BLaER1 treated with 17β-estradiol and CSF1 and Interleukin-3, amounts not matched to agents 10 nM and 100 nM (cell line): ENCODE measurements at regions not wholly inside any gene's neighbourhood (a gene's known extent, or its start where the extent isn't known, plus 50 kb on each side); places are given as distances from the start of the nearest gene placed in this dataset.

Source experiments
- H3K27ac ChIP-seq, 11 experiments: shearing (Covaris generic); formaldehyde crosslinking; 2 replicates each; pipeline ENCODE4 v1.8.1; 2022
- H3K27me3 ChIP-seq, 11 experiments: shearing (Covaris generic); formaldehyde crosslinking; 2 replicates each; pipeline ENCODE4 v1.8.1; 2022
- H3K36me3 ChIP-seq, 11 experiments: shearing (Covaris generic); formaldehyde crosslinking; 2 replicates each; pipeline ENCODE4 v1.8.1; 2022
- H3K4me1 ChIP-seq, 10 experiments: shearing (Covaris generic); formaldehyde crosslinking; 2 replicates each; pipeline ENCODE4 v1.8.1; 2022
- H3K4me2 ChIP-seq, 11 experiments: shearing (Covaris generic); formaldehyde crosslinking; 2 replicates each; pipeline ENCODE4 v1.8.1; 2022
- H3K4me3 ChIP-seq, 10 experiments: shearing (Covaris generic); formaldehyde crosslinking; 2 replicates each; pipeline ENCODE4 v1.8.1; 2022
- H3K9ac ChIP-seq, 11 experiments: shearing (Covaris generic); formaldehyde crosslinking; 2 replicates each; pipeline ENCODE4 v1.8.1; 2022
- H3K9me3 ChIP-seq, 11 experiments: shearing (Covaris generic); formaldehyde crosslinking; replicated peaks in 1 of 11; 2 replicates each; pipeline ENCODE4 v1.8.1; 2022
- H4K20me1 ChIP-seq, 11 experiments: shearing (Covaris generic); formaldehyde crosslinking; 2 replicates each; pipeline ENCODE4 v1.8.1; 2022
- Cebpa-rat ChIP-seq, 11 experiments: shearing (Covaris generic); IDR thresholded peaks; 2 replicates each; pipeline ENCODE4 v1.8.1; 2022

DNA sequence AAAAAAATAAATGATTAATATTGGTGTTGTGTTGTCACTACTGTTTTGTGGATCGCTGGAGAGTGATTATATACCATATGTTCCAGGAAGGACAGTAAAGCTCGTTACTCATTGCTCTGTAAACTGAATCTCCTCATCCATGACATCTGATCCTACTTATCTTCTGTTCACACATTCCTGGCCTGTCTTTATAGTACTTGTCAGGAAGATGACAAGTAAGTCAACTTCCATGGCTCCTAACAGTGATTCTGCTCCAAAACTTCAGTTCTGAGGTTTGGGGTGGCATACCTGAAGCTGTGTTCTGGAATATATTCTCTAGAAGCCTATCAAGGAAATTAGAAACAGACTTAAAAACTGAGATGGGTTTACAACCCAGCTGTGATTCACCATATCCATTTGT lies 288.9 kb downstream of the ZBBX start:
- H3K9ac ChIP-seq = no peak overlapping the region
- H3K9me3 ChIP-seq = no peaks in the 10 kb centered on the region
- H3K36me3 ChIP-seq = no peaks in the 10 kb centered on the region
- H3K4me2 ChIP-seq = no peak overlapping the region
- H3K4me1 ChIP-seq = no peaks in the 10 kb centered on the region
- H3K4me3 ChIP-seq = no peak overlapping the region
- no peaks in the 10 kb centered on the region for H4K20me1 ChIP-seq
- no peaks in the 10 kb centered on the region for H3K27me3 ChIP-seq
- TF ChIP-seq Cebpa-rat (IDR thresholded peaks at IDR 0.05) = no peak
- no peak overlapping the region for H3K27ac ChIP-seq

DNA sequence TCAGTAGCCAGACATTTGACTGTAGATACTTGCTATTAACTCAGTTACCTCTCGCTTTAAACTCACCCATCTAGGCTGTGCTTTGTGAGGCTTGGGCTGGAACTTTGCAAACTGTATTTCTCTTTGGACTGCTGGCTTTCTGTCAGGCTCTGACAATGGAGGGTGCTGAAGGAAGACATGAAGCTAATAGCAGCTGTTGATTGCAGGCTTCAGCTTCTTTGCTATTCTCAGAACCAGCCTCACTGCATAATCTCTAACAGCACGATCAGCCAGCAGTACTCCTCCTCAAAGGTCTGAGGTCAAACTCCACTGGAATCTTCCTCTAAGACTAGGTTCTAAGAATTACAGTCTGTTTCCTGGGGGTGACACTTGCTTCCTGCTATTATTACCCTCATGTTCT lies 295.6 kb downstream of the ZBBX start:
- no peak overlapping the region for H3K9ac ChIP-seq
- H3K4me3 ChIP-seq = no peak overlapping the region
- no peak overlapping the region for H3K4me2 ChIP-seq
- H3K9me3 ChIP-seq = no peaks in the 10 kb centered on the region
- H3K27me3 ChIP-seq = no peaks in the 10 kb centered on the region
- no peaks in the 10 kb centered on the region for H3K36me3 ChIP-seq
- no peaks in the 10 kb centered on the region for H3K4me1 ChIP-seq
- no peaks in the 10 kb centered on the region for H4K20me1 ChIP-seq
- H3K27ac ChIP-seq = no peak overlapping the region
- no peak for TF ChIP-seq Cebpa-rat (IDR thresholded peaks at IDR 0.05)

DNA sequence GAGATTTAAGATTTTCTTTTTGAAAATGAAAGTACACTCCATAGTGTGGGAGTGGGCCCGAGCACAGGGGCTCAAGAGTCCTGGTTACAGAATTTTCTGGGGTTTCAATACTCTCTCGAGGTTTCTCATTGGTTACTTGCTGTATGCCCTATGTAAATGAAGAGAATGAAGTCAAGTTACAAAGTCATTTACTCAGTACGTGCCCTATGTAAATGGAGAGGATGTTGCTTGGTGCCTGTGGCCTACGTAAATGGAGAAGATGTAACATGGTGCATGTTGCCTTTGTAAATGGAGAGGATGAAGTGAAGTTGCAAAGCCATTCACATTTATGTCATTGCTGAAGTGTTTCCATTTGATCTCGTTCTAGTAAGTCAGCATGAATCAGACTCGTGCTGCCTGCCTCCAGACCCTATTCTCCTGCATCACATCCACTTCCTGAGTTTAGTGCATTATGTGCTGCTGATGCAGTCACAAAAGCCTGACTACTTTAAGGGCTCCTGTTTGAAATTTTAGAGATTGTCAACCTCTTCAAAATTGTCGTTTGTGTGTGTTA lies 302.0 kb downstream of the ZBBX start:
- H3K4me2 ChIP-seq = peak overlapping the region in 9 of 11 experiments; percentile 0 to 46 (median 34); a peak in 11 of 22 replicates
- no peaks in the 10 kb centered on the region for H4K20me1 ChIP-seq
- H3K9ac ChIP-seq = no peak overlapping the region
- no peak for TF ChIP-seq Cebpa-rat (IDR thresholded peaks at IDR 0.05)
- H3K36me3 ChIP-seq = no peaks in the 10 kb centered on the region
- no peaks in the 10 kb centered on the region for H3K4me1 ChIP-seq
- H3K27ac ChIP-seq = no peak overlapping the region
- H3K27me3 ChIP-seq = no peaks in the 10 kb centered on the region
- H3K9me3 ChIP-seq = no peaks in the 10 kb centered on the region
- H3K4me3 ChIP-seq = no peak overlapping the region

DNA sequence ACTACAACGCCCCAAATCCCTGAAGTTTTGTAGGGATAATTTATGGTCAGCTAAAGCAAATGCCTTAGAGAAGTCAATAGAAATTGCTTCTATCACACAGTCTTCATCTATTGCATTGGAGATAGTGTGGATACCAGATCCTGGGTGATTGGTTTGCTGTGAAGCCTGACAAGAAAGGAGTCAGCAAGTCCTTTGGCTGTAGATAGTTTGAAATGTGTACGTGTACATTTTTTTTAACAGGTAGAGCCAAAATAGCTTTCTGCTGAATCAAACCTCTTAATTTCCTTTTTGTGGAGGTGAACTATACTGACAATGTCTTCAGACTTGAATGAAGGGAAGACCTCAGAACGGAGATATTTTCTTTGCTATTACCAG lies 312.3 kb downstream of the ZBBX start:
- Histone ChIP-seq H3K36me3 (no peaks in the 10 kb centered on the region), H3K4me2 (no peak overlapping the region), H3K9ac (no peak overlapping the region), H3K9me3 (no peaks in the 10 kb centered on the region), H3K4me3 (no peak overlapping the region), H4K20me1 (no peaks in the 10 kb centered on the region), H3K27ac (no peak overlapping the region), H3K27me3 (no peaks in the 10 kb centered on the region), H3K4me1 (no peaks in the 10 kb centered on the region)
- no peak for TF ChIP-seq Cebpa-rat (IDR thresholded peaks at IDR 0.05)

DNA sequence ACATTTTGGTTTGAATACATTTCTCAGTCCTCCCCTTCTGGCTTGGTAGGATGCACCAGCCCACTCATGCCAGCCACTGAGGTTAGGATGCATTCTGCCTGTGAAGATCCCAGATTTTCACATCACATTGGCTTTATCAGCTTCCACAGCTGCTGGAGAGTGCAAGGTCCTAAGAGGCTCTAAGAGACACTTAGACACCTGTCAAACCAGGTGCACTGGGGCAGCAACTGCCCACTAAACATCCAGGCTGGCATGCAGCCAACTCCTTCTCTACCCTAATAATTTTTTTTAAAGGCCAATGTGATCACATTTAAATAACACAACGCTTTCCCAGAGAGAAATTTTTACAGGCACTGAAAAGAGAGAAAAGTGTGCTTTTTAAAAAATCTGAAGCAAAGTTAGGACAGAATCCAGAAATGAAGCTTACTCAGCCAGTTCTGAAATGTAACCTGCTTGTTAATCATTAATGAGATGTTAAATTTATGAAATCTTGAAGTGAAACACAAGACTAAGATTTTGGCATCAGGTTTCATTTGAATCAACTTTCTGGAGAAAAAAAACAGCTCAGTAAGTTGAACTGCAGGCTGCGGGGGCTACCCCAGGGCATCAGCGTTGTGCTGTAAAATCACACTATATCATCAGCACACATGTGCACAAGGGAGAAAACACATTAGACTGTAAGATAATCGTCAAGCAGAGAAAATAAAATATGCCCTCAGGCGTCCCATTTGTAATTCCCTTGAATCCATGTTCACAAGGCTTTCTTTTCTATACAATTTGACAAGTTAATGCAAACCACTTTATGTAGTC lies 312.9 kb downstream of the ZBBX start:
- no peaks in the 10 kb centered on the region for H3K27me3 ChIP-seq
- TF ChIP-seq Cebpa-rat (IDR thresholded peaks at IDR 0.05) = no peak
- no peaks in the 10 kb centered on the region for H3K9me3 ChIP-seq

DNA sequence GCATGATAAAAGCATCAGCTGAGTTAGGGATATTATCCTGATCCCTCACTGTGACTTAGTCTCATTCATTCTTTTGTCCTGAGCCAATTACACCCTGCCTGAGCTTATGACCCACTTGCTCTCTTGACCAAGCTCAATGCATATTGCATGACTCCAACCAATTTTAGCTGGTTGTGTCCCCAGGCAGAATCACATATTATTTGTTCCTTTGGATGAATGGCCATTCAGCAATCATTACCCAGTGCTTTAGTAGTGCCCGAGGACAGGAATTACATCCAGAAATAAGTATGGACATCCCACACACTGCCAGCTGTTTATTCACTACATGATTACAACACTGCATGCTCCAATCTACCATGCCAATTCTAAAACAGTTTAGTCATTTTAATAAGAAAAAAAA lies 322.5 kb downstream of the ZBBX start:
- no peak overlapping the region for H3K9ac ChIP-seq
- no peak overlapping the region for H3K4me2 ChIP-seq

More for the DNA sequence above, 312.9 kb downstream of the ZBBX start:
- no peaks in the 10 kb centered on the region for H4K20me1 ChIP-seq
- H3K36me3 ChIP-seq = no peaks in the 10 kb centered on the region
- no peaks in the 10 kb centered on the region for H3K4me1 ChIP-seq
- H3K4me3 ChIP-seq = no peak overlapping the region
- H3K27ac ChIP-seq = no peak overlapping the region
- no peak overlapping the region for H3K9ac ChIP-seq
- H3K4me2 ChIP-seq = no peak overlapping the region

DNA sequence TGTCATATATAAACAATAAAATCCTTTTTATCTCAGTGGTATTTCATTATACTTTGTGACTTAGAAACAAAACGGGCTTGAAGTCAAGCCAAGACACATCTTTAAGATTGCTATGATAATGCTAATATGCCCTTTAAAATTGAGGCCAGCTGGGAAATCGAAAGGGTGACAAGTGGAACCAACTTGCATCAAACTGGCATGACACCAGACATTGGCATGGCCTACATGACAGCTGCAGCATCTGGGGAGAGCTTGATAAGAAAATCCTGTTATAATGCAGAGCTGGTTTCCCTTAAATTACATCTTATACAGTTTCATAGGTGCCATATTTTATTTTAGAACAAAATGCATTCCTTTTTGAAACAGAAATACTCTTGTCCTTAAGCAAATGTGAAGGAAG lies 325.2 kb downstream of the ZBBX start:
- Histone ChIP-seq H3K9ac (no peak overlapping the region), H3K9me3 (peaks cover 0 to 34% (median 11%) of the 10 kb centered on the region in 11 experiments; a peak in 16 of 22 replicates), H3K4me2 (no peak overlapping the region), H3K4me3 (no peak overlapping the region), H3K4me1 (no peaks in the 10 kb centered on the region), H4K20me1 (no peaks in the 10 kb centered on the region), H3K36me3 (no peaks in the 10 kb centered on the region), H3K27me3 (no peaks in the 10 kb centered on the region), H3K27ac (no peak overlapping the region)
- no peak for TF ChIP-seq Cebpa-rat (IDR thresholded peaks at IDR 0.05)

More for the DNA sequence above, 322.5 kb downstream of the ZBBX start:
- Histone ChIP-seq H3K27me3 (no peaks in the 10 kb centered on the region), H3K27ac (no peak overlapping the region), H3K9me3 (peaks cover 0 to 38% (median 11%) of the 10 kb centered on the region in 11 experiments; a peak in 16 of 22 replicates), H3K4me3 (no peak overlapping the region), H3K36me3 (no peaks in the 10 kb centered on the region), H4K20me1 (no peaks in the 10 kb centered on the region), H3K4me1 (no peaks in the 10 kb centered on the region)
- TF ChIP-seq Cebpa-rat (IDR thresholded peaks at IDR 0.05) = no peak

DNA sequence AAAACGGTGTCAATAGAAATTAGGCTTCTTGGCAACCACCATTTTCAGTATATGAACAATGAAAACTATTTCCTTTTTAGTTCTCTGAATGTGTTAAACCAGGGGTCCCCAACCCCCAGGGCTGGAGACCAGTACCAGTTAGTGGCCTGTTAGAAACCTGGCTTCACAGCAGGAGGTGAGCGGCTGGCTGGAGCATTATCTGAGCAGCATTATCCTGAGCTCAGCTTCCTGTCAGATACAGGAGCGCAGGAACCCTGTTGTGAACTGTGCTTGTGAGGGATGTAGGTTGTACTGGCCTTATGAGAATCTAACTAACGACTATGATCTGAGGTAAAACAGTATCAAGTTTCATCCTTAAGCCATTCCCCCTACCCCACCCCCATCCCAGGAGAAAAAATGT lies 328.7 kb downstream of the ZBBX start:
- TF ChIP-seq Cebpa-rat (IDR thresholded peaks at IDR 0.05) = no peak
- H3K4me1 ChIP-seq = no peaks in the 10 kb centered on the region
- H4K20me1 ChIP-seq = no peaks in the 10 kb centered on the region
- H3K4me2 ChIP-seq = no peak overlapping the region
- H3K9ac ChIP-seq = no peak overlapping the region
- H3K27ac ChIP-seq = no peak overlapping the region
- peaks cover 0 to 7% (median 0%) of the 10 kb centered on the region in 11 experiments; a peak in 1 of 22 replicates for H3K9me3 ChIP-seq
- H3K4me3 ChIP-seq = no peak overlapping the region
- H3K27me3 ChIP-seq = no peaks in the 10 kb centered on the region
- no peaks in the 10 kb centered on the region for H3K36me3 ChIP-seq

DNA sequence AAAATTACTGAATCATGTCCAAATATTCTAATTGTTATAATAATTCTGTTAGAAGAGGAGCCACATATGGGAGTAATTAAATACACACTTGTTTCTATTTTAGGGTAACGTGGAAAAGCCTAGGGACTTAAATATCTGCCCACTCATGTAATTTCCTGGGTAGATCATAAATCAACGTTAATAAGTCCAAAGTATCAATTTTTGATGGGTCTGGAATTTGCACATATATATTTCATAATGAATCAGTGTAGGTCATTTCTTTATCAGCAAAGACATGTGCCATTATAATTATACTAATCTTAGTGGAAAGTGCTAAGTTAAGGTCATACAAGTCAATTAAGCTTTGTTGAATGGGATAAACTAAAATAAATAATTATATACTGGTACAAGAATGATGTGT lies 346.2 kb downstream of the ZBBX start:
- no peak for TF ChIP-seq Cebpa-rat (IDR thresholded peaks at IDR 0.05)
- Histone ChIP-seq H3K4me3 (no peak overlapping the region), H3K27ac (no peak overlapping the region), H4K20me1 (no peaks in the 10 kb centered on the region), H3K4me2 (no peak overlapping the region), H3K9me3 (no peaks in the 10 kb centered on the region), H3K4me1 (no peaks in the 10 kb centered on the region), H3K9ac (no peak overlapping the region), H3K36me3 (no peaks in the 10 kb centered on the region), H3K27me3 (no peaks in the 10 kb centered on the region)

DNA sequence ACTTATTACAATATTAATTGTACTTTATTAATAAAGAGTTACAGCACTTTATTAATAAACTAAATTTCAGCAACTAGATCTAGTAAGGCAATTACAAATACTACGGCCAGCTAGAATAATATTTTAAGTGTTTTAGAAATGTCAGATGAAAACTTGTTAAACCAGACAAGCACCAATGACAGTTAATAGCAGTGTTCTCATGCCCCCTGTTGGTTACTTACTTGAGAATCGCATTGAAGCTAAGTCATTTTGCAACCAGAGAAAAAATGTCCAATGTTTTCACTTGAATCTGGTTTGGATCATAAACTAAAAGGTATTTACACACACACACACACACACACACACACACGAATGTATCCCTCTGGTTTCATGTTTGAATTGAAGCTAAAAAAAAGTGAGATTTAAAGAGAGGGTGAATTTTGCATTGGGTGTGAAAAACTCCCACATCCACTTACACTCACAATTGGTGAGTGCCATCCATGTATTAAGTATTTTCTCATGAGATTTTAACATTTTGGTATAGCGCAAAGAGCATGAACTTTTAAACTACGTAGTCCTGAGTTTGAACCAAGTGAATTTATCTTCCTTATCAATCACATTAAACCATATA lies 347.7 kb downstream of the ZBBX start:
- Histone ChIP-seq H4K20me1 (no peaks in the 10 kb centered on the region), H3K27ac (no peak overlapping the region), H3K4me1 (no peaks in the 10 kb centered on the region), H3K27me3 (no peaks in the 10 kb centered on the region), H3K9ac (no peak overlapping the region), H3K9me3 (no peaks in the 10 kb centered on the region), H3K4me2 (no peak overlapping the region), H3K36me3 (no peaks in the 10 kb centered on the region), H3K4me3 (no peak overlapping the region)
- no peak for TF ChIP-seq Cebpa-rat (IDR thresholded peaks at IDR 0.05)
